ENCODE measurements at regions not wholly inside any gene's neighbourhood (a gene's known extent, or its start where the extent isn't known, plus 50 kb on each side); places are given as distances from the start of the nearest gene placed in this dataset.

GRCh38 chr16:5874899-5875298 is 777.3 kb upstream of the EEF2KMT start:
- no peak for ATAC-seq (replicated peaks)
- no peaks in the 10 kb centered on the region for H3K4me1 Mint-ChIP-seq
- peaks cover 4% of the 10 kb centered on the region for H3K9me3 Mint-ChIP-seq
- H3K27ac Mint-ChIP-seq, result no peak overlapping the region
- no peaks in the 10 kb centered on the region for H3K27me3 Mint-ChIP-seq
- no peak overlapping the region for H3K4me3 Mint-ChIP-seq
- no peaks in the 10 kb centered on the region for H3K36me3 Mint-ChIP-seq (ENCODE audit: low read depth)

- Mint-ChIP-seq H3K9me3 (peaks cover 4% of the 10 kb centered on the region), H3K27me3 (no peaks in the 10 kb centered on the region), H3K4me3 (no peak overlapping the region), H3K27ac (no peak overlapping the region), H3K36me3 (ENCODE audit: low read depth) (no peaks in the 10 kb centered on the region), H3K4me1 (no peaks in the 10 kb centered on the region)
- no peak for ATAC-seq (replicated peaks)
Measured at GRCh38 chr16:5873221-5873620, 775.6 kb upstream of the EEF2KMT start.

GRCh38 chr16:5870886-5871691 is 773.5 kb upstream of the EEF2KMT start:
- Mint-ChIP-seq H3K27ac (no peak overlapping the region), H3K27me3 (no peaks in the 10 kb centered on the region), H3K4me1 (no peaks in the 10 kb centered on the region), H3K36me3 (ENCODE audit: low read depth) (no peaks in the 10 kb centered on the region), H3K4me3 (no peak overlapping the region), H3K9me3 (peaks cover 4% of the 10 kb centered on the region)
- ATAC-seq (replicated peaks), result no peak

- ATAC-seq (replicated peaks), result no peak
- no peaks in the 10 kb centered on the region for H3K27me3 Mint-ChIP-seq
Measured at GRCh38 chr16:5867250-5867649, 769.7 kb upstream of the EEF2KMT start.

GRCh38 chr16:5865236-5865635 is 767.6 kb upstream of the EEF2KMT start:
- H3K36me3 Mint-ChIP-seq (ENCODE audit: low read depth), result no peaks in the 10 kb centered on the region
- H3K4me1 Mint-ChIP-seq, result no peaks in the 10 kb centered on the region
- H3K27me3 Mint-ChIP-seq, result no peaks in the 10 kb centered on the region
- H3K9me3 Mint-ChIP-seq, result no peaks in the 10 kb centered on the region
- no peak overlapping the region for H3K4me3 Mint-ChIP-seq
- no peak overlapping the region for H3K27ac Mint-ChIP-seq
- ATAC-seq (replicated peaks), result no peak

More at GRCh38 chr16:5867250-5867649, 769.7 kb upstream of the EEF2KMT start:
- no peak overlapping the region for H3K27ac Mint-ChIP-seq
- no peaks in the 10 kb centered on the region for H3K36me3 Mint-ChIP-seq (ENCODE audit: low read depth)
- no peaks in the 10 kb centered on the region for H3K9me3 Mint-ChIP-seq
- H3K4me1 Mint-ChIP-seq, result no peaks in the 10 kb centered on the region
- H3K4me3 Mint-ChIP-seq, result no peak overlapping the region

- no peak overlapping the region for H3K4me3 Mint-ChIP-seq
- no peak overlapping the region for H3K27ac Mint-ChIP-seq
- no peaks in the 10 kb centered on the region for H3K36me3 Mint-ChIP-seq (ENCODE audit: low read depth)
Measured at GRCh38 chr16:5863071-5863606, 765.5 kb upstream of the EEF2KMT start.

GRCh38 chr16:5862103-5862840 is 764.7 kb upstream of the EEF2KMT start:
- Mint-ChIP-seq H3K9me3 (no peaks in the 10 kb centered on the region), H3K36me3 (ENCODE audit: low read depth) (no peaks in the 10 kb centered on the region)
- ATAC-seq (replicated peaks), result no peak

More at GRCh38 chr16:5863071-5863606, 765.5 kb upstream of the EEF2KMT start:
- Mint-ChIP-seq H3K4me1 (no peaks in the 10 kb centered on the region), H3K9me3 (no peaks in the 10 kb centered on the region), H3K27me3 (no peaks in the 10 kb centered on the region)
- ATAC-seq (replicated peaks), result no peak

GRCh38 chr16:5861241-5861640 is 763.6 kb upstream of the EEF2KMT start:
- no peak overlapping the region for H3K4me3 Mint-ChIP-seq
- no peak for ATAC-seq (replicated peaks)
- no peaks in the 10 kb centered on the region for H3K27me3 Mint-ChIP-seq
- H3K36me3 Mint-ChIP-seq (ENCODE audit: low read depth), result no peaks in the 10 kb centered on the region
- H3K9me3 Mint-ChIP-seq, result no peaks in the 10 kb centered on the region
- no peaks in the 10 kb centered on the region for H3K4me1 Mint-ChIP-seq
- H3K27ac Mint-ChIP-seq, result no peak overlapping the region

More at GRCh38 chr16:5862103-5862840, 764.7 kb upstream of the EEF2KMT start:
- Mint-ChIP-seq H3K4me1 (no peaks in the 10 kb centered on the region), H3K27me3 (no peaks in the 10 kb centered on the region), H3K27ac (no peak overlapping the region), H3K4me3 (no peak overlapping the region)

GRCh38 chr16:5858180-5858579 is 760.6 kb upstream of the EEF2KMT start:
- Mint-ChIP-seq H3K4me1 (no peaks in the 10 kb centered on the region), H3K27me3 (no peaks in the 10 kb centered on the region)
- no peak for ATAC-seq (replicated peaks)

GRCh38 chr16:5854027-5854426 is 756.4 kb upstream of the EEF2KMT start:
- Mint-ChIP-seq H3K4me1 (no peaks in the 10 kb centered on the region), H3K27ac (no peak overlapping the region), H3K4me3 (no peak overlapping the region), H3K9me3 (peaks cover 10% of the 10 kb centered on the region), H3K36me3 (ENCODE audit: low read depth) (no peaks in the 10 kb centered on the region), H3K27me3 (no peaks in the 10 kb centered on the region)
- ATAC-seq (replicated peaks), result peak; percentile 38

More at GRCh38 chr16:5858180-5858579, 760.6 kb upstream of the EEF2KMT start:
- H3K36me3 Mint-ChIP-seq (ENCODE audit: low read depth), result no peaks in the 10 kb centered on the region
- H3K9me3 Mint-ChIP-seq, result peaks cover 3% of the 10 kb centered on the region
- no peak overlapping the region for H3K27ac Mint-ChIP-seq
- H3K4me3 Mint-ChIP-seq, result no peak overlapping the region

- no peaks in the 10 kb centered on the region for H3K27me3 Mint-ChIP-seq
- H3K27ac Mint-ChIP-seq, result no peak overlapping the region
- H3K4me3 Mint-ChIP-seq, result no peak overlapping the region
- H3K9me3 Mint-ChIP-seq, result peaks cover 10% of the 10 kb centered on the region
- no peaks in the 10 kb centered on the region for H3K4me1 Mint-ChIP-seq
- no peaks in the 10 kb centered on the region for H3K36me3 Mint-ChIP-seq (ENCODE audit: low read depth)
- no peak for ATAC-seq (replicated peaks)
Measured at GRCh38 chr16:5852151-5852550, 754.6 kb upstream of the EEF2KMT start.

- no peak overlapping the region for H3K4me3 Mint-ChIP-seq
- H3K36me3 Mint-ChIP-seq (ENCODE audit: low read depth), result no peaks in the 10 kb centered on the region
- H3K27ac Mint-ChIP-seq, result no peak overlapping the region
- H3K4me1 Mint-ChIP-seq, result no peaks in the 10 kb centered on the region
- no peak for ATAC-seq (replicated peaks)
- peaks cover 14% of the 10 kb centered on the region for H3K9me3 Mint-ChIP-seq
- no peaks in the 10 kb centered on the region for H3K27me3 Mint-ChIP-seq
Measured at GRCh38 chr16:5851393-5851982, 753.9 kb upstream of the EEF2KMT start.

GRCh38 chr16:5850632-5851392 is 753.2 kb upstream of the EEF2KMT start:
- Mint-ChIP-seq H3K9me3 (peaks cover 14% of the 10 kb centered on the region), H3K27ac (no peak overlapping the region), H3K27me3 (no peaks in the 10 kb centered on the region), H3K36me3 (ENCODE audit: low read depth) (no peaks in the 10 kb centered on the region), H3K4me1 (no peaks in the 10 kb centered on the region), H3K4me3 (no peak overlapping the region)
- ATAC-seq (replicated peaks), result no peak

- Mint-ChIP-seq H3K36me3 (ENCODE audit: low read depth) (no peaks in the 10 kb centered on the region), H3K27me3 (no peaks in the 10 kb centered on the region), H3K4me3 (no peak overlapping the region), H3K9me3 (peaks cover 5% of the 10 kb centered on the region), H3K27ac (no peak overlapping the region), H3K4me1 (no peaks in the 10 kb centered on the region)
- no peak for ATAC-seq (replicated peaks)
Measured at GRCh38 chr16:5845046-5845445, 747.5 kb upstream of the EEF2KMT start.
